IMR-90 (cell line): ENCODE measurements at regions not wholly inside any gene's neighbourhood (a gene's known extent, or its start where the extent isn't known, plus 50 kb on each side); places are given as distances from the start of the nearest gene placed in this dataset.

Experiments used
- ATAC-seq: fragments of 200-7000 bp; cut with Tn5 transposase; 2 replicates; pipeline ENCODE4 v1.9.1; 2020; ENCODE audit warnings: low read depth, mild to moderate bottlenecking, moderate library complexity
- BruUV-seq: library from RNA; stranded (reverse); fragments of 400-500 nt; replicated peaks from 2 replicates; lab custom pipeline; 2021; lab: Mats Ljungman, UMichigan
- CTCF ChIA-PET: fragments of 300-600 bp; formaldehyde crosslinking; extraction: SDS; loops from one replicate; lab custom pipeline; 2021; ENCODE audit warnings: antibody characterized with exemption; lab: Yijun Ruan, JAX
- POLR2A ChIA-PET: fragments of 300-600 bp; sonication (Branson Sonifier 250); formaldehyde crosslinking; loops from one replicate; lab custom pipeline; 2022; ENCODE audit warnings: antibody characterized with exemption; ENCODE audit not compliant: unreplicated experiment; lab: Charles Lee
- DNase-seq: peaks from one replicate; pipeline ENCODE4 v3.0.0; 2013
- H2AFZ ChIP-seq: replicated peaks from 2 replicates; pipeline ENCODE3; 2013; ENCODE audit warnings: low read length, mild to moderate bottlenecking; ENCODE audit not compliant: poor library complexity
- H2AK5ac ChIP-seq: 2 replicates; pipeline ENCODE4 v1.6.1; 2013; ENCODE audit warnings: low read depth, low read length, inconsistent platforms
- H2AK9ac ChIP-seq: replicated peaks from 2 replicates; pipeline ENCODE3; 2013; ENCODE audit warnings: mild to moderate bottlenecking, low read depth, low read length, moderate library complexity; ENCODE audit not compliant: poor library complexity
- H2BK120ac ChIP-seq: 2 replicates; pipeline ENCODE4 v1.6.1; 2013; ENCODE audit warnings: low read depth, low read length, inconsistent platforms
- H2BK15ac ChIP-seq: 3 replicates; pipeline ENCODE4 v1.6.1; 2013; ENCODE audit warnings: low read depth, low read length, inconsistent platforms
- H2BK20ac ChIP-seq: 2 replicates; pipeline ENCODE4 v1.6.1; 2013; ENCODE audit warnings: low read depth, mild to moderate bottlenecking, inconsistent platforms, low read length, moderate library complexity
- H2BK5ac ChIP-seq: 2 replicates; pipeline ENCODE4 v1.6.1; 2013; ENCODE audit warnings: mild to moderate bottlenecking, low read depth, low read length, inconsistent platforms; ENCODE audit not compliant: poor library complexity, severe bottlenecking
- H3K14ac ChIP-seq: replicated peaks from 2 replicates; pipeline ENCODE4 v1.6.1; 2013; ENCODE audit warnings: low read depth, low read length, inconsistent platforms
- H3K18ac ChIP-seq: 2 replicates; pipeline ENCODE4 v1.6.1; 2013; ENCODE audit warnings: low read depth, low read length, control low read depth
- H3K23ac ChIP-seq: 2 replicates; pipeline ENCODE4 v1.6.1; 2013; ENCODE audit warnings: low read depth, low read length, inconsistent platforms
- H3K27ac ChIP-seq: 2 replicates; pipeline ENCODE4 v1.5.1; 2013; ENCODE audit warnings: mild to moderate bottlenecking, control low read depth, low read length; ENCODE audit not compliant: insufficient read depth
- H3K27me3 ChIP-seq: 2 replicates; pipeline ENCODE4 v1.6.1; 2013; ENCODE audit warnings: low read length; ENCODE audit not compliant: control insufficient read depth, insufficient read depth
- H3K36me3 ChIP-seq: 2 replicates; pipeline ENCODE4 v1.6.1; 2013; ENCODE audit warnings: low read length, mixed read lengths; ENCODE audit not compliant: control insufficient read depth, insufficient read depth
- H3K4ac ChIP-seq: 2 replicates; pipeline ENCODE4 v1.6.1; 2013; ENCODE audit warnings: low read depth, low read length, inconsistent platforms
- H3K4me1 ChIP-seq: 2 replicates; pipeline ENCODE4 v1.6.1; 2013; ENCODE audit warnings: low read length, mixed read lengths; ENCODE audit not compliant: control insufficient read depth, insufficient read depth
- H3K4me2 ChIP-seq: 2 replicates; pipeline ENCODE4 v1.6.1; 2013; ENCODE audit warnings: low read depth, mild to moderate bottlenecking, control low read depth, low read length, moderate library complexity
- H3K4me3 ChIP-seq: 2 replicates; pipeline ENCODE4 v1.5.1; 2013; ENCODE audit warnings: low read depth, mild to moderate bottlenecking, control low read depth, low read length, moderate library complexity; ENCODE audit not compliant: insufficient read depth
- H3K56ac ChIP-seq: 2 replicates; pipeline ENCODE4 v1.6.1; 2013; ENCODE audit warnings: low read length, inconsistent platforms; ENCODE audit not compliant: insufficient read depth; ENCODE audit errors: extremely low read depth
- H3K79me1 ChIP-seq, 2 experiments: 2 replicates each; pipeline ENCODE4 v1.6.1; 2013; ENCODE audit warnings: low read length in 2 of 2, inconsistent platforms in 1 of 2, low read depth in 1 of 2
- H3K9ac ChIP-seq: 2 replicates; pipeline ENCODE4 v1.6.1; 2013; ENCODE audit warnings: low read depth, low read length, control low read depth
- H3K9me1 ChIP-seq: 2 replicates; pipeline ENCODE4 v1.6.1; 2013; ENCODE audit warnings: low read length, inconsistent platforms; ENCODE audit not compliant: insufficient read depth
- H3K9me3 ChIP-seq: 2 replicates; pipeline ENCODE4 v1.6.1; 2013; ENCODE audit warnings: low read length; ENCODE audit not compliant: control insufficient read depth, insufficient read depth
- H4K20me1 ChIP-seq: 2 replicates; pipeline ENCODE4 v1.6.1; 2013; ENCODE audit warnings: low read length, inconsistent platforms; ENCODE audit not compliant: insufficient read depth
- H4K5ac ChIP-seq: 2 replicates; pipeline ENCODE4 v1.6.1; 2013; ENCODE audit warnings: mild to moderate bottlenecking, low read depth, low read length, control low read depth
- H4K8ac ChIP-seq, 2 experiments: 2 replicates each; pipeline ENCODE4 v1.6.1; 2013; ENCODE audit warnings: low read depth in 2 of 2, low read length in 2 of 2, control low read depth in 1 of 2, inconsistent platforms in 1 of 2
- H4K91ac ChIP-seq: 2 replicates; pipeline ENCODE4 v1.6.1; 2013; ENCODE audit warnings: low read depth, low read length, inconsistent platforms; ENCODE audit not compliant: insufficient read depth
- CEBPB ChIP-seq: IDR thresholded peaks from 2 replicates; pipeline ENCODE4 v1.6.1; 2012; ENCODE audit warnings: low read depth, low read length, improper control_type of control experiment
- MAFK ChIP-seq: IDR thresholded peaks from 2 replicates; pipeline ENCODE4 v1.6.1; 2012; ENCODE audit warnings: low read depth, low read length, improper control_type of control experiment
- MAZ ChIP-seq: IDR thresholded peaks from 2 replicates; pipeline ENCODE4 v1.6.1; 2012; ENCODE audit warnings: low read depth, mild to moderate bottlenecking, low read length, improper control_type of control experiment, moderate library complexity, borderline replicate concordance
- MXI1 ChIP-seq: IDR thresholded peaks from 2 replicates; pipeline ENCODE4 v1.6.1; 2012; ENCODE audit warnings: low read depth, mild to moderate bottlenecking, low read length, moderate library complexity, borderline replicate concordance
- POLR2A ChIP-seq: IDR thresholded peaks from 2 replicates; pipeline ENCODE4 v1.6.1; 2012; ENCODE audit warnings: mild to moderate bottlenecking, low read depth, low read length
- RAD21 ChIP-seq: IDR thresholded peaks from 2 replicates; pipeline ENCODE4 v1.6.1; 2012; ENCODE audit warnings: low read length, improper control_type of control experiment
- WGBS, 2 experiments: methylation state at CpG; one replicate each; pipeline versions ENCODE4 v1.1.5 to v1.1.7; 2013; ENCODE audit warnings: missing lambda C conversion rate in 2 of 2; ENCODE audit not compliant: insufficient read length in 1 of 2; ENCODE audit errors: extremely low coverage in 2 of 2; 5-methylcytosine and 5-hydroxymethylcytosine counted together
- dilution Hi-C: fragments of 300-500 bp; cut with HindIII; formaldehyde crosslinking; loops from one replicate; pipeline ENCODE4 v1.14.3; 2018; ENCODE audit warnings: low sequenced_read_pairs; ENCODE audit not compliant: unreplicated experiment
- in situ Hi-C: fragments of 300-500 bp; cut with MboI; formaldehyde crosslinking; loops from 3 replicates; pipeline ENCODE4 v1.14.3; 2019; ENCODE audit warnings: low sequenced_read_pairs, inconsistent platforms, mixed read lengths
- intact Hi-C: fragments of 100-400 bp; cut with micrococcal nuclease; formaldehyde crosslinking; loops from 2 replicates; pipeline ENCODE4 v1.10.0; 2022
- TF ChIP-seq, protein P1 (sequence below): conservative IDR thresholded peaks from 2 replicates; pipeline ENCODE4 v1.5.1; 2012; ENCODE audit warnings: mild to moderate bottlenecking, low read depth, low read length, improper control_type of control experiment
- TF ChIP-seq, protein P2 (sequence below): fragments of 150-350 bp; IDR thresholded peaks from 2 replicates; pipeline ENCODE4 v1.6.1; 2016; ENCODE audit warnings: low read depth, mild to moderate bottlenecking, low read length, moderate library complexity, borderline replicate concordance

DNA sequence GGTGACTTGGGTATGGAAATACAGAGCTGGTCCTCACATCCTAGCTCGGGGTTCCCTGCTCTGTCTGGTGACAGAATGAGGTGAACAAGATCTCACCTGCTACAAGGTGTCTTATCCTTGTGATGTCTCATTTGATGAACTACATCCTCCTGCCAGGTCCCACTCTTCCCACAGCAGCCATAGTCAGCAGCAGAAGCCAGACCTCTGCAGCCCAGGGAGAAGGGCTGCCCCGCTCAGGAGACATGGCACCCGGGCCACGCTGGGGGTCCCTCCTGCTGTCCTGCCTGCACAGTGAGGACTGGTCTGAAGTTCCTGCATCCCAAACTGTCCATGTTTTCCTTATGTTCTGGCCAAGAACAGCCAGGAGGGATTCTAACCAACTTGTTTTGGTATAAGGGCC lies 414.1 kb downstream of the CTTN start:
- Histone ChIP-seq H4K8ac (no peak overlapping the region), H2AK5ac (no peak overlapping the region), H3K27ac (no peak overlapping the region), H3K18ac (no peak overlapping the region), H3K4me1 (no peaks in the 10 kb centered on the region), H3K56ac (no peak overlapping the region), H4K91ac (no peak overlapping the region), H2AFZ (no peak overlapping the region), H3K14ac (no peak overlapping the region), H2BK5ac (no peak overlapping the region), H2BK120ac (no peak overlapping the region), H4K20me1 (no peaks in the 10 kb centered on the region; the same call in 1 of the 2 replicates), H3K4me3 (no peak overlapping the region), H3K4me2 (no peak overlapping the region), H3K23ac (no peak overlapping the region), H3K4ac (no peak overlapping the region), H2AK9ac (no peak overlapping the region), H4K5ac (no peak overlapping the region), H3K36me3 (no peaks in the 10 kb centered on the region; the same call in 1 of the 2 replicates), H3K27me3 (no peaks in the 10 kb centered on the region), H3K9me3 (peaks cover 5% of the 10 kb centered on the region; the same call in 1 of the 2 replicates), H3K9ac (no peak overlapping the region), H2BK15ac (no peak overlapping the region), H3K9me1 (no peaks in the 10 kb centered on the region), H2BK20ac (no peak overlapping the region), H3K79me1 (no peaks in the 10 kb centered on the region)
- ChIA-PET POLR2A (no interaction called here), CTCF (no interaction called here)
- ATAC-seq: no peak
- no peak for DNase-seq
- in situ Hi-C loops: no loop called here
- WGBS, 2 experiments: 90% methylated on average over 3 of the region's 4 CpGs; no CpG with 5 or more reads in 1 of the 2 experiments
- dilution Hi-C loops: no loop called here
- no TSS peak for BruUV-seq
- TF ChIP-seq POLR2A (no peak), RAD21 (no peak), MAZ (no peak), MAFK (no peak), MXI1 (no peak), CEBPB (no peak)
- TF ChIP-seq, protein P1, sequence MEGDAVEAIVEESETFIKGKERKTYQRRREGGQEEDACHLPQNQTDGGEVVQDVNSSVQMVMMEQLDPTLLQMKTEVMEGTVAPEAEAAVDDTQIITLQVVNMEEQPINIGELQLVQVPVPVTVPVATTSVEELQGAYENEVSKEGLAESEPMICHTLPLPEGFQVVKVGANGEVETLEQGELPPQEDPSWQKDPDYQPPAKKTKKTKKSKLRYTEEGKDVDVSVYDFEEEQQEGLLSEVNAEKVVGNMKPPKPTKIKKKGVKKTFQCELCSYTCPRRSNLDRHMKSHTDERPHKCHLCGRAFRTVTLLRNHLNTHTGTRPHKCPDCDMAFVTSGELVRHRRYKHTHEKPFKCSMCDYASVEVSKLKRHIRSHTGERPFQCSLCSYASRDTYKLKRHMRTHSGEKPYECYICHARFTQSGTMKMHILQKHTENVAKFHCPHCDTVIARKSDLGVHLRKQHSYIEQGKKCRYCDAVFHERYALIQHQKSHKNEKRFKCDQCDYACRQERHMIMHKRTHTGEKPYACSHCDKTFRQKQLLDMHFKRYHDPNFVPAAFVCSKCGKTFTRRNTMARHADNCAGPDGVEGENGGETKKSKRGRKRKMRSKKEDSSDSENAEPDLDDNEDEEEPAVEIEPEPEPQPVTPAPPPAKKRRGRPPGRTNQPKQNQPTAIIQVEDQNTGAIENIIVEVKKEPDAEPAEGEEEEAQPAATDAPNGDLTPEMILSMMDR: no peak
- TF ChIP-seq, protein P2, sequence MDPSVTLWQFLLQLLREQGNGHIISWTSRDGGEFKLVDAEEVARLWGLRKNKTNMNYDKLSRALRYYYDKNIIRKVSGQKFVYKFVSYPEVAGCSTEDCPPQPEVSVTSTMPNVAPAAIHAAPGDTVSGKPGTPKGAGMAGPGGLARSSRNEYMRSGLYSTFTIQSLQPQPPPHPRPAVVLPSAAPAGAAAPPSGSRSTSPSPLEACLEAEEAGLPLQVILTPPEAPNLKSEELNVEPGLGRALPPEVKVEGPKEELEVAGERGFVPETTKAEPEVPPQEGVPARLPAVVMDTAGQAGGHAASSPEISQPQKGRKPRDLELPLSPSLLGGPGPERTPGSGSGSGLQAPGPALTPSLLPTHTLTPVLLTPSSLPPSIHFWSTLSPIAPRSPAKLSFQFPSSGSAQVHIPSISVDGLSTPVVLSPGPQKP: no peak
- intact Hi-C loops: no loop called here
